HL-60 (cell line): ENCODE measurements at regions not wholly inside any gene's neighbourhood (a gene's known extent, or its start where the extent isn't known, plus 50 kb on each side); places are given as distances from the start of the nearest gene placed in this dataset.

Source experiments
- GABPA ChIP-seq: IDR thresholded peaks from 2 replicates; pipeline ENCODE4 v1.6.1; 2012; ENCODE audit warnings: low read depth
- POLR2AphosphoS5 ChIP-seq: IDR thresholded peaks from 2 replicates; pipeline ENCODE4 v1.6.1; 2012; ENCODE audit warnings: low read depth
- SPI1 ChIP-seq: IDR thresholded peaks from 2 replicates; pipeline ENCODE4 v1.6.1; 2012; ENCODE audit warnings: low read depth, mild to moderate bottlenecking, borderline replicate concordance
- TF ChIP-seq, protein P1 (sequence below): IDR thresholded peaks from one replicate; pipeline ENCODE4 v1.5.1; 2011; ENCODE audit warnings: low read length, control low read depth, inconsistent platforms; ENCODE audit not compliant: insufficient read depth
- TF ChIP-seq, protein P2 (sequence below): IDR thresholded peaks from 2 replicates; pipeline ENCODE4 v1.6.1; 2012; ENCODE audit warnings: low read depth; ENCODE audit not compliant: insufficient replicate concordance

DNA sequence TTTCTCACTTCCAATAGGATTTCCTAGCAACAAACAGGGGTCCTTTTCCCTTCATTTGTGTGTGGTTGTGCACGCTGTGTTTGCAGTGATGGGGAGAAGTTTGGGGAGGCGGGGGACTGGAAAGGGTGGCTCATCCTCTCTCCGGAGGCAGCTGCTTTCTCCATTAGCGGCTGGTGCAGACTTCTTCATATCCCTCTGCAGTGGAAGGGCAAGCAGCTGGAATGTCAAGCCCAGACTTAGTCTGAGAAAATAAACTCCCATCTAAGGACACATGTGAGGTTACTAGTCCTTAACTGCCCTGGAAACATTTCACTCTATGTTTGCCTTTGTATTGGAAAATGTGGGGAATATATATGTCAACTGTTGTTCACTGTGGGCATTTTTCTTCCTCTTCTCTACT, 467.0 kb upstream of the RASGRP1 start:
- TF ChIP-seq, protein P1, sequence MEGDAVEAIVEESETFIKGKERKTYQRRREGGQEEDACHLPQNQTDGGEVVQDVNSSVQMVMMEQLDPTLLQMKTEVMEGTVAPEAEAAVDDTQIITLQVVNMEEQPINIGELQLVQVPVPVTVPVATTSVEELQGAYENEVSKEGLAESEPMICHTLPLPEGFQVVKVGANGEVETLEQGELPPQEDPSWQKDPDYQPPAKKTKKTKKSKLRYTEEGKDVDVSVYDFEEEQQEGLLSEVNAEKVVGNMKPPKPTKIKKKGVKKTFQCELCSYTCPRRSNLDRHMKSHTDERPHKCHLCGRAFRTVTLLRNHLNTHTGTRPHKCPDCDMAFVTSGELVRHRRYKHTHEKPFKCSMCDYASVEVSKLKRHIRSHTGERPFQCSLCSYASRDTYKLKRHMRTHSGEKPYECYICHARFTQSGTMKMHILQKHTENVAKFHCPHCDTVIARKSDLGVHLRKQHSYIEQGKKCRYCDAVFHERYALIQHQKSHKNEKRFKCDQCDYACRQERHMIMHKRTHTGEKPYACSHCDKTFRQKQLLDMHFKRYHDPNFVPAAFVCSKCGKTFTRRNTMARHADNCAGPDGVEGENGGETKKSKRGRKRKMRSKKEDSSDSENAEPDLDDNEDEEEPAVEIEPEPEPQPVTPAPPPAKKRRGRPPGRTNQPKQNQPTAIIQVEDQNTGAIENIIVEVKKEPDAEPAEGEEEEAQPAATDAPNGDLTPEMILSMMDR = no peak
- TF ChIP-seq, protein P2, sequence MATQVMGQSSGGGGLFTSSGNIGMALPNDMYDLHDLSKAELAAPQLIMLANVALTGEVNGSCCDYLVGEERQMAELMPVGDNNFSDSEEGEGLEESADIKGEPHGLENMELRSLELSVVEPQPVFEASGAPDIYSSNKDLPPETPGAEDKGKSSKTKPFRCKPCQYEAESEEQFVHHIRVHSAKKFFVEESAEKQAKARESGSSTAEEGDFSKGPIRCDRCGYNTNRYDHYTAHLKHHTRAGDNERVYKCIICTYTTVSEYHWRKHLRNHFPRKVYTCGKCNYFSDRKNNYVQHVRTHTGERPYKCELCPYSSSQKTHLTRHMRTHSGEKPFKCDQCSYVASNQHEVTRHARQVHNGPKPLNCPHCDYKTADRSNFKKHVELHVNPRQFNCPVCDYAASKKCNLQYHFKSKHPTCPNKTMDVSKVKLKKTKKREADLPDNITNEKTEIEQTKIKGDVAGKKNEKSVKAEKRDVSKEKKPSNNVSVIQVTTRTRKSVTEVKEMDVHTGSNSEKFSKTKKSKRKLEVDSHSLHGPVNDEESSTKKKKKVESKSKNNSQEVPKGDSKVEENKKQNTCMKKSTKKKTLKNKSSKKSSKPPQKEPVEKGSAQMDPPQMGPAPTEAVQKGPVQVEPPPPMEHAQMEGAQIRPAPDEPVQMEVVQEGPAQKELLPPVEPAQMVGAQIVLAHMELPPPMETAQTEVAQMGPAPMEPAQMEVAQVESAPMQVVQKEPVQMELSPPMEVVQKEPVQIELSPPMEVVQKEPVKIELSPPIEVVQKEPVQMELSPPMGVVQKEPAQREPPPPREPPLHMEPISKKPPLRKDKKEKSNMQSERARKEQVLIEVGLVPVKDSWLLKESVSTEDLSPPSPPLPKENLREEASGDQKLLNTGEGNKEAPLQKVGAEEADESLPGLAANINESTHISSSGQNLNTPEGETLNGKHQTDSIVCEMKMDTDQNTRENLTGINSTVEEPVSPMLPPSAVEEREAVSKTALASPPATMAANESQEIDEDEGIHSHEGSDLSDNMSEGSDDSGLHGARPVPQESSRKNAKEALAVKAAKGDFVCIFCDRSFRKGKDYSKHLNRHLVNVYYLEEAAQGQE = no peak
- TF ChIP-seq POLR2AphosphoS5 = no peak
- no peak for TF ChIP-seq GABPA
- no peak for TF ChIP-seq SPI1
